ENCODE measurements at regions not wholly inside any gene's neighbourhood (a gene's known extent, or its start where the extent isn't known, plus 50 kb on each side); places are given as distances from the start of the nearest gene placed in this dataset.
"Not testable (repeated sequence)": the region's sequence is repeated elsewhere in the genome, so short reads cannot be mapped to it uniquely, and the experiment has no call there.

DNA sequence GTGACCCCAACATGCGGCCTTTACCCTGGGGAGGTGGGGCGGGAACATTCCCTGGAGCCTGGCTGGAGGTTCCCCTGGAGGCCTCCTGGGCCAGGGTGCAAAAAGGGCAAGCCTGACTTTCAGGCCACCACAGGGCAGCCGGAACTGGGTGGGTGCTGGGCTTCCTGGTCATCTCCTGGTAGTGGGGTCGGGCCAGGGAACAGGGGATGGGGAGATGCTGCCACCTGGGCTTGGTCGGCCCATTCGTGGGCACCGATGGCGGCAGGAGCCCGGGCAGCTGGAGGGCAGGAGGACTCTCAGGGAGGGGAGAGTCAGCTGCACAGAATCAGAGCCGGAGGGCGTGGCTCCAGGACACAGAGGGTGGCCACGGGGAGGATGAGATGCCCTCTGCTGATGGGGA is 112.0 kb upstream of the EFCAB3 start:
- TF ChIP-seq, protein P1, sequence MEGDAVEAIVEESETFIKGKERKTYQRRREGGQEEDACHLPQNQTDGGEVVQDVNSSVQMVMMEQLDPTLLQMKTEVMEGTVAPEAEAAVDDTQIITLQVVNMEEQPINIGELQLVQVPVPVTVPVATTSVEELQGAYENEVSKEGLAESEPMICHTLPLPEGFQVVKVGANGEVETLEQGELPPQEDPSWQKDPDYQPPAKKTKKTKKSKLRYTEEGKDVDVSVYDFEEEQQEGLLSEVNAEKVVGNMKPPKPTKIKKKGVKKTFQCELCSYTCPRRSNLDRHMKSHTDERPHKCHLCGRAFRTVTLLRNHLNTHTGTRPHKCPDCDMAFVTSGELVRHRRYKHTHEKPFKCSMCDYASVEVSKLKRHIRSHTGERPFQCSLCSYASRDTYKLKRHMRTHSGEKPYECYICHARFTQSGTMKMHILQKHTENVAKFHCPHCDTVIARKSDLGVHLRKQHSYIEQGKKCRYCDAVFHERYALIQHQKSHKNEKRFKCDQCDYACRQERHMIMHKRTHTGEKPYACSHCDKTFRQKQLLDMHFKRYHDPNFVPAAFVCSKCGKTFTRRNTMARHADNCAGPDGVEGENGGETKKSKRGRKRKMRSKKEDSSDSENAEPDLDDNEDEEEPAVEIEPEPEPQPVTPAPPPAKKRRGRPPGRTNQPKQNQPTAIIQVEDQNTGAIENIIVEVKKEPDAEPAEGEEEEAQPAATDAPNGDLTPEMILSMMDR (IDR thresholded peaks at IDR 0.05): not testable (repeated sequence)
- not testable (repeated sequence) for TF ChIP-seq POLR2A (IDR thresholded peaks at IDR 0.05)
